ENCODE measurements at regions not wholly inside any gene's neighbourhood (a gene's known extent, or its start where the extent isn't known, plus 50 kb on each side); places are given as distances from the start of the nearest gene placed in this dataset.

DNA sequence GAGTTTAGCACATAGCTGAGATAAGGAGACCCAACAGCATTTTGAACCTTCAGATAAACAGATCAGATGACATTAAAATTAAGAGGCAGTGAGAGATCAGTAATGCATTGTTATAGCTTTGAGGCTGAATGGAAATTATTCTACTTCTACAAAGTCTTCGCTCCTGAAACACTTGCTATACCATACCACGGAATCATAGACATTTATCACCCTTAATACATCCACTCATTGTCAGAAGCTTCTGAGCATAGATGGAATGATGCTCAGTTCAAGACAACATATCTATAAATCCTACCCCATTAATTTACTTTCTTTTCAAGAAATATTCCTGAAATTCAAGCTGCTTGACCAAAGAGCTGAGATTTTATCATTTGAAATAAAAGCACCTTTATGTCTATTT is 266.7 kb downstream of the C3orf38 start:
- TF ChIP-seq, protein P1, sequence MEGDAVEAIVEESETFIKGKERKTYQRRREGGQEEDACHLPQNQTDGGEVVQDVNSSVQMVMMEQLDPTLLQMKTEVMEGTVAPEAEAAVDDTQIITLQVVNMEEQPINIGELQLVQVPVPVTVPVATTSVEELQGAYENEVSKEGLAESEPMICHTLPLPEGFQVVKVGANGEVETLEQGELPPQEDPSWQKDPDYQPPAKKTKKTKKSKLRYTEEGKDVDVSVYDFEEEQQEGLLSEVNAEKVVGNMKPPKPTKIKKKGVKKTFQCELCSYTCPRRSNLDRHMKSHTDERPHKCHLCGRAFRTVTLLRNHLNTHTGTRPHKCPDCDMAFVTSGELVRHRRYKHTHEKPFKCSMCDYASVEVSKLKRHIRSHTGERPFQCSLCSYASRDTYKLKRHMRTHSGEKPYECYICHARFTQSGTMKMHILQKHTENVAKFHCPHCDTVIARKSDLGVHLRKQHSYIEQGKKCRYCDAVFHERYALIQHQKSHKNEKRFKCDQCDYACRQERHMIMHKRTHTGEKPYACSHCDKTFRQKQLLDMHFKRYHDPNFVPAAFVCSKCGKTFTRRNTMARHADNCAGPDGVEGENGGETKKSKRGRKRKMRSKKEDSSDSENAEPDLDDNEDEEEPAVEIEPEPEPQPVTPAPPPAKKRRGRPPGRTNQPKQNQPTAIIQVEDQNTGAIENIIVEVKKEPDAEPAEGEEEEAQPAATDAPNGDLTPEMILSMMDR (IDR thresholded peaks at IDR 0.05), result no peak
- no peak for TF ChIP-seq EP300 (IDR thresholded peaks at IDR 0.05; ENCODE audit: low read depth)

All from transverse colon (tissue), 3 donors.